C4-2B (cell line): ENCODE measurements at regions not wholly inside any gene's neighbourhood (a gene's known extent, or its start where the extent isn't known, plus 50 kb on each side); places are given as distances from the start of the nearest gene placed in this dataset.

Experiments
- CTCF ChIP-seq: fragments of 450-650 bp; conservative IDR thresholded peaks from 2 replicates; pipeline ENCODE4 v1.5.1; 2017; ENCODE audit warnings: mild to moderate bottlenecking
- ZFX ChIP-seq: fragments of 450-650 bp; IDR thresholded peaks from 2 replicates; pipeline ENCODE4 v1.6.1; 2017

GRCh38 chr5:37984300-37984699 lies 144.5 kb upstream of the GDNF start:
- no peak for TF ChIP-seq CTCF
- TF ChIP-seq ZFX = no peak
